ENCODE measurements at regions not wholly inside any gene's neighbourhood (a gene's known extent, or its start where the extent isn't known, plus 50 kb on each side); places are given as distances from the start of the nearest gene placed in this dataset.
A peak's percentile ranks its signal among the peaks of the same experiment; 100 is the strongest.

DNA sequence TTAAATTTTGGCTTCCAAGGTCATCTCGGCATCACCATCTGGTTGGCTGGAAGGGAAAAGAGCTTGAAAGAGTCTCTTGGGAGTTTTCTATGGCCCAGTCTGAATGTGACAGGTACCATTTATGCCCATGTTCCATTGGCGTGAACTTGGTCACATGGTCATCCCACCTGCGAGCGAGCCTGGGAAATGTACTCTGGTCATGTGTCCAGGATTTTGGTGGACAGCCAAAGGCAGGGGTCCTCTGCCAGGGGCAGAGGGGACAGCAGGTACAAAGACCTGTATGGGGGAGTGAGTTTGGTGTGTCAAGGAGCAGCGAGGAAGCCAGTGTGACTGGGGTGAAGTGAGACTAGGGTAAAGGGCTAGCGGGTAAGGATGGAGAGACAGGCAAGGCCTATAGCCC lies 112.6 kb downstream of the CDC5L start:
- no peak for DNase-seq (ENCODE audit: low spot score)

DNA sequence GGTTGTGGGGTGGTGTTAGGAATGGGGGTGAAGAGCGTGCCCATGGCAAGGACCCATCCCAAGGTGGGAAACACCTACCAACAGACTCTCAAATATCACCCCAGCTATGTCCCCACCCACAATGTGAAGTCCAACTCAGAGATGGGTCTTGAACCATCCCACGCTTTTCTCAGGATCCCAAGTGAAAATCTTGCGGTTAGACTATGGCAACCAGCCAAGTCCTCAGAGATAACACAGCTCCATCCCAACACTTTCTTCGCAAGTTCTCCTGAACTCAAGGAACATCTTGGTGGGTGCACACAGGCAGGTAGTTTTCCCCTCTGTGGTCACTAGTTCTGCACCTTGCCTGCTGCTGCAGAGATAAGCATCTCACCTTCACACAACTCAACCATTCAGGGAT lies 116.0 kb downstream of the CDC5L start:
- no peak for DNase-seq (ENCODE audit: low spot score)

DNA sequence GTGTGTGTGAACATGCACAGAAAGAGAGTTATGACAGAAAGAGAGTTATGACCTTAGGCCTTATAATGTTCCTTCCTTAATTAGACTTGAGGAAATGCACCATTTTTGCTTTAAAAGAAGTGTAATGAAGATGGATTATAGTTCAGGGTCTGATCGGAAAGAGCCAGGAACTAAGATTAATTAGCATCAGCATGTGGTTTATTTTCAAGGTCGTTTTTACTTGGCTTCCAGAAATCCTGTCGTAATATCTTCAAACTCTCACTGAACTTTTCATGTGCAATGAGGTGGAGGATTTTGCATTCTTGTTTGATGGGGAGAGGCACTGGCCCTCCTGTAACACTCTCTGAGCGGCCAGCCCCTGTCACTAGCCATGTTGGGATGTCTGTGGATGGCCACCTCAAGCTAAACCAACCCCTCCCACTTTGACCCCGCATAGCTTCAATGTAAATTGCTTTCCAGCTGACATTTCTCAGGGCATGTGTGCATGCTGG lies 116.8 kb downstream of the CDC5L start:
- DNase-seq (ENCODE audit: low spot score): no peak

DNA sequence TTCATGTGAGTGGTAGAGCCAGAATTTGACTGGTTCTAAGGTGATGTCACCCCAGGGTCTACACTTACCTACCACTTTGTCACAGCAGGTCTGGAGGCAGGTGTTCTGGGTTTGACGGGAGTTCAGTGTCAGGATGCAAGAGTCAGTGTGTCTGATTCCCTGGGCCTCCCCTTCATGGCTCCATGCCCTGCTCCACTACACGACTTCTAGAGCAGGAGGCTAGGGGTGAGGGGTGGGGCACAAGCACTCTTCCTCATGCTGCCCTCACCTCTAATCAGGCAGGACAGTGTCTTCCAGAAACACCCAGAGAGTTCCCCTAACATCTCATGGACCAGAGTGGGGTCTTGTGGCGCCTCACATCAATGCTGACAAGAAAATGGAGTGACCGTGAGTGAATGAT lies 118.2 kb downstream of the CDC5L start:
- DNase-seq (ENCODE audit: low spot score): no peak

DNA sequence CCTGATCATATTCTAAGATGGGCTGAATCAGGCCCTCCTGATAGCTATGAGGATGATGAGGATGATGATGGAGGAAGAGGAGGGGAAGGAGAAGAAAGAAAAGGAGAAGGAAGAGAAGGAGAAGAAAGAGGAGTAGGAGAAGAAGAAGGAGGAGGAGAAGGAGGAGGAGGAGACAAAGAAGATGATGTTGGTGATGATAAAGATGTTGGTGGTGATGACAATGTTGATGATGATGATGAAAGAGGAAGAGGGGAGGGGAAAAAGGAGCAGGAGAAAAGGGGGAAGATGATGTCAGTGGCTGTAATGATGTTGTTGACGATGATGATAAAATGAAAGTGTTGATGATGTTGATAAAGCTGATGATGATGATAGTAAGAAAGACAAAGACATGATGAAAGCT lies 119.5 kb downstream of the CDC5L start:
- no peak for DNase-seq (ENCODE audit: low spot score)

DNA sequence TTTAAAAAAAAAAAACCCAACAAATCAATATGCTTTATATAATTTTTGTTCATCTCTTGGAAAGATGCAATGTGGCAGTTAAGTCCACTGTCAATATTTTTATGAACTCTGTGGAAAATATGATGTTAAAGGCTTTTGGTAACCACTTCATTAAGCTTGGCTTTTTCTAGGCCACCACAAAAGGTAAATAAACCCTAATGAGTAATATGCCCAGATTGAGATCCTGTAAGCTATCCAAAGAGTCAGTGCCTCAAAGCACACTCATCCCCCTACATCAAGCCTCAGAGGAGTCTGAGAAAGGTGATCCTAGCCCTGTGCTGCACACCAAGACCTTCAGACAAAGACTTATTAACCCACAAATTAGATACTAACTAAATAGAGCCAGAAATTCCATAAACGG lies 121.1 kb downstream of the CDC5L start:
- DNase-seq (ENCODE audit: low spot score): peak; percentile 46

DNA sequence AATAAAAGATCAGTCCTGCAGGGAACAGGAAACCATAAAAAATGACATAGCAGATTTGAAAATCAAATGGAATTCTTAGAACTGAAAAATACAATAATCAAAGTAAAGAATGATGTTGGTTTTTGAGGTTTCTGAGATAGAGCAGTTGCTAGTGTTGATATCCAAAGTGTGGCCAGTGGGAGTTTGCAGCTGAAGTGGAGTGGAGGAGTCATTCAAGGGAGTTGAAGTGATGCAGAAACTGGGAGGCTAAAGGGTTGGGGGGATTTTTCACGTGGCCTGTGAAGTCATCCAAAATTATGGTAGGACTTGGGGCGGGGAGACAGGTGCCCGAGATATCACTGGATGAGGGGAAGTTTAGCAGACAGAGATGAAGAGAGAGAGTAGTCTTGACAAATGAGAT lies 123.6 kb downstream of the CDC5L start:
- DNase-seq (ENCODE audit: low spot score): no peak

DNA sequence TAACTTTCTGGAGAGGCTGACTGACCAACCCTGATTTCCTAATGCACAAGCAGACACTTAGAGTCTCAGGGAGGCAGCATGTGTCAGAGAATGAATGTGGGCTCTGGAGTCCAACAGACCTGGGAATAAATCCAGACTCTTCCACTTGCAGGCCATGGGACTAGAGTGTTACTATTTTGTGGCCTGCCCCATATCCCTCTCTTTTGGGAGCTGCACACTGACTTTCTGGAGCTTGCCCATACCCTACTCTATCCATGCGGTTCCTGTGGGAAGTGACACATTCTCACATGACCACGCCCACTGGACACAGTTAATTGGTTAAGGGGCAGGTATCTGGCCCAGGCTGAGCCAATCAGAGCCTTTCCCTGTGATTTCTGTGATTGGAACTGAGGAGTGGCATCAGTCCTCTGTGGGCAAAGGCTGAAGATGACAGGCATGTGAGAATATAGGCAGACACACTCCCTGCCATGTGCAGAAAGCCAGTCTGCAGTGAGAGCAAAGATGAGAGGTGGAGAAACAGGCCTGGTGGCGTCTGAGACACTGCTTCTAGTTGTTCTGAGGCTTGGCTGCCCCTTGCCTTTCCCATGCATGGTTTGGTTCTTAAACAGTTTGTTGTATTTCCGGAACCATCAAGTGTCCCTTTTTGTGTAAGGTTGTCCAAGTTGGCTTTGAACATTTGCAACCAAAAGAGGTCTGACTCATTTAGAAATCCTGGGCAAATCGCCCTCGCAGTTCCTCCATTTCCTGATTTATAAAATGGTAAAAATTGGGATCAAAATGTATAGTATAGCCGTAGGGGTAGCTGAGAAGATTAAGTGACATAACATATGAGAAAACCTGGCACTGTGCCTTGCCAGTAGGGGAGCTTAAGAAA lies 125.6 kb downstream of the CDC5L start:
- no peak for DNase-seq (ENCODE audit: low spot score)

DNA sequence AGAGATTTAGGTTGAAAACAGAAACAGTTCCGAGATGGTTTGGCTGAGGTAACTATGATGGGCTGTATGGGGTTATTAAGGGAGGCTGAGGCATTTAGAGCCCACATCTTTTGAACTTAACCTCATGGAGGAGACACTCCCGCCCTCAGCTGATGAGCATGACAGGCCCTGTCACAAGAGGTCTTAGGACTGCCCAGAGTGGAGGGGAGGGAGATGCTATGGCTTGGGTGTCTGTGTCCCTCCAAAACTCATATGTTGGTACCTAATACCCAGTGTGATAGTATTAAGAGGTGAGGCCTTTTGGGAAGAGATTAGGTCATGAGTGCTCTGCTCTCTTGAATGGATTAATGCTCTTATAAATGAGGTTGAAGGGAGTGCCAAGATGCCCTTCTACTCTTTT lies 126.6 kb downstream of the CDC5L start:
- DNase-seq (ENCODE audit: low spot score): no peak

DNA sequence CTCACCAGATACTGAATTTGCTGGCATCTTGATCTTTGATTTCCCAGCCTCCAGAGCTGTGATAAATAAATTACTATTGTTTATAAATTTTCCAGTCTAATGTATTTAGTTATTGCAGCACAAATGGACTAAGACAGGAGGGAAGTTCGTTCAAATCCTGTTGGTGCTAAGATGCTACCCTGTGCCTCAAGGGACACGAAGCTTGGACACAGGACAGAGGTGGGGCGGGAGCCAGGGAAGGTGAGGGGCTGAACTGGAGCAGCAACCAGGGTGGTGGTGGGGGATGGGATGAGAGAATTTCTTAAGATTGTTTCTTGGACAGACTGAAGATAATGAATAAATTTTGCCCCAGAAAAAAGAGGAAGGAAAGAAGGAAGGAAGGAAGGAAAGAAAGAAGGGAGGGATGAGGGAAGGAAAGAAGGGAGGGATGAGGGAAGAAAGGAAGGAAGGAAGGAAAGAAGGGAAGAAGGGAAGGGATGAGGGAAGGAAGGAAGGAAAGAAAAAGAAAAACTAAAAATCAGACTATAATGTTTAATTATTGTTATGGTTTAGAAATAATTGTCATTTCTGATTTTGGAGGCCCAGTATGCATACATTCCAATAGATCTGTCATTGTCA lies 127.2 kb downstream of the CDC5L start:
- no peak for DNase-seq (ENCODE audit: low spot score)

DNA sequence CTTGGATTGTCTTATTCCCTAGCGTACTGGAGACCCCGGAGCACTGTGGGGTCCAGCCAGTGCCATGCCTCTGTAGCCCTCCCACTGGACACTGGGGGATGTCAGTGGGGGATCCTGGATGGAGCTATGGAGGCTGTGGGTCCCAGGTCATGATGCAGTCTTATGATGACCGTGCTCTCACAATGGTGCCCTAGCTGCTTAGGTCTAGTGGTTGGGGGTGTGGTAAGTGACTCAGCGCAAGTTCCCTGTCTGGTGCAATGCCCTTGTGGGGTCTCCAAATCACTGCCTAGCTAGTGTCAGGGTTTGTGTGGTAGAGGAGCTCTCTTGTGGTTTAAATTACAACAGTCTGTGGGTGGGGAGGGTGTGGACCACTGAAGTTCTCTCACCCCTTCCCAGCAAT lies 135.4 kb downstream of the CDC5L start:
- no peak for DNase-seq (ENCODE audit: low spot score)

DNA sequence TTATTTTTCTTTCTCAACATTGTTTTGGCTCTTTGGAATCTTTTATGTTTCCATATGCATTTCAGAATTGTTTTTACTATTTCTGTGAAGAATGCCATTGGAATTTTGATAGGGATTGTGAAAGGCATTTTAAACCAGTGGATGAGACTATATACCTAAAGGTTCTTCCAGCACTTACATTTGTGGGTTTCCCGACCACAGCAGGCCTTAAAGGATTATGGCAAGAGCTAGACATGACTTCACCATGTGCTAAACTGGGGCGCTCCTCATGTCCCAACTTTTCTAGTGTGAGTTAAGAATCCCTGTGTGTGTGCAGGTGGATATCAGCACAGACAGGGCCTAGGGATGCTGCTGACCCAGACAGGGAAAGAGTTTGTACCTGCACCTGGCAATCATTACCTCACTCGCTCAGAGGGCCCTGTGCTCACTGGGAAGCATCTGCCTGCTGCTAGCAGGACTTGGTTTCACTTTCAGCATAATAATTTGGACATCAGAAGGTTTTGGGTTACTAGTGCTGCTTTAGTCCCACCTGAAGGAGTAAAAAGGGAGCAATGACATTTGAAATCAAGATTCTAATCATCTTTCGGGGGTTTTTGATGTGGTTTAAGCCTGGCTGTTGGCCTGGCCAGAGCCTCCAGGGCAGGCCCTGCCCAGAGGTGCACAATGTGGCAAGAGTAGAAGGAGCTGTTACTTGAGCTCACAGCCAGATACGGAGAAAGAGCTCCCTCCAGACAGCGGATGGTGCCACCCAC lies 137.1 kb downstream of the CDC5L start:
- DNase-seq (ENCODE audit: low spot score): no peak

DNA sequence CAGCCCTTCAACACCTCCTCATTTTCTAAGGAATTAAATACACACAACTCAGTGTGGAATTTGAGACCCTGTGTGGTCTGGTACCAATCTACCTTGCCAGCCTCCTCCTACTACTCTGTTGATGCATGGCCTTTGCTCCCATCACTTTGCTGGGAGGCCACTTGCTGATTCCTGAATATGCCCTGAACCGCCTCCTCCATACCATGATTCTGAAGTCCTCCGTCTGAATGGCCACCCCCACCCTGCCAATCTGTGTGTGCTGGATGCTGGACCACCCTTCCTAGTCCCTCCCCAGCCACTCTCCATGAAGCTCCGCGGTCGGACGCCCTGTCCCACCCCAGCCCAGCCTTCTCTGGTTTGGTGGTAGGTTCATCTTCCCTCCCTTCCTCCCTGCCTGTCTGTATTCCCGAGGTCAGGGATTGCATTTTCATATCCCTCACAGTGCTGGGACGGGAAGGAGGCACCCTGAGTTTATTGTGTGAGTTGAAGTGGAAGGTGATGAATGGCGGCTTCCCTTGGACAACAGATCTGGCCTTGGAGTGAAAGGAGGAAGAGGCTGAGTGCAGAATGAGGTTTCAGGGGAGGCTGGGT lies 138.3 kb downstream of the CDC5L start:
- DNase-seq (ENCODE audit: low spot score): no peak

DNA sequence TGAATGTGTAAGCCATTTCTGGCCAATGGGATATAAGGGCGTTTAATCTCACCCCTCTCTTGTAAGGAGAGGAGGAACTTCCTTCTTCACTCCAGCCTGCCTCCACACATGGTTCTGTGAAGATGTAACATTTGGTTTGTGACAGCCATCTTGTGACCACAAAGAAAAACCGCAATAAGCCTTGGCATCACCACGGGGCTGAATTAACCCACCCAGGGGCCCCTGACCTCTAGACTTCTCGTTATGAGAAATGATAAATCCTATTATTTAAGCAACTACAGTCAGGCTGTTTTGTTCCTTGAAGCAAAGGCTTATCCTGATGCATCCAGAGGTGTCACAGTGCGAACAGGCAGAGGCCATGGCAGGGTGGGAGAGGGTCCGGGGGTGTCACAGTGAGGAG lies 139.7 kb downstream of the CDC5L start:
- no peak for DNase-seq (ENCODE audit: low spot score)

DNA sequence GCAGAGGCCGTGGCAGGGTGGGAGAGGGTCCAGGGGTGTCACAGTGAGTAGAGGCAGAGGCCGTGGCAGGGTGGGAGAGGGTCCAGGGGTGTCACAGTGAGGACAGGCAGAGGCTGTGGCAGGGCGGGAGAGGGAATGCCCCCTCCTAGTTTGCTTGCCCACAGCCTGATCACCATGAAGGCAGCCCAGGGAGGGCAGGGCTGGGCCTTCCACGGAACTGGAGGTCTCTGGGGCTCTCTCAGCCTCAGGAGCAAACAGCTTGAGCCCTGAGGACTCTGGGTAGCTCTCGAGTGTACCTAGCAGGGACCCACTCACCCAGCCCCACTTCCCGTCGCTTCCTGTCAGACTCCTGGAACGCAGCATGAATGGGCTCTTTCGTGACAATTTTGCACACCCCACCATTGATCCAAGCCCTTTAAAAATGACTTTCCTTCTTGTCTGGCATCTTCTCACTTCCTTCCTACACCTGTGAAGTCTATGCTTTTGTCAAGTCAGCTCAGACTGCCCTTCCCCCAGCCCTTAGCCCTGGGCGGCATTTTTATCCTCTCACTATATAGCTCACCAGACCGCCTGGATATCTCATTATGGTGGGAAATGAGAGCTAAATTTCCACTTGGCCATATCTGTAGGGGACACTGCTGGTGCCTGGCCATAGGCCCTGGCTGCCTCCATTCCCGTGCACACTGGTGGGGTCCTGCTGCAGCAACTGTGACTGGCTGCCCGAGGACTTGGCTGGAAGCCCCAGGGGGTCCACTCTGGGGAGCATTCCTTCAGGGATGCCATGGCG lies 140.3 kb downstream of the CDC5L start:
- no peak for DNase-seq (ENCODE audit: low spot score)

DNA sequence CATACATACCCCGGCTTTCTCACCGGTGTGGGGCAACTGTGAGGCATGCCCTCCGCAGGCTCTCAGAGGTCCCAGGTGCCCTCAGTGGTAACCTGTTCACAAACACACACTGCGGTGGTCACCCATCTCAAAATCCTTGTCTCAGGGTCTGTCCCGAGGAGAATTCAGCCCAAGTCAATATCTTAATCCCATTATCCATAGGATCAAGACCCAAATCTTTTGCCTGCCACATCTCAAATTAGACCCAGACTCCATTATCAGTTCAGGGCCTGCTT lies 140.8 kb downstream of the CDC5L start:
- no peak for DNase-seq (ENCODE audit: low spot score)

DNA sequence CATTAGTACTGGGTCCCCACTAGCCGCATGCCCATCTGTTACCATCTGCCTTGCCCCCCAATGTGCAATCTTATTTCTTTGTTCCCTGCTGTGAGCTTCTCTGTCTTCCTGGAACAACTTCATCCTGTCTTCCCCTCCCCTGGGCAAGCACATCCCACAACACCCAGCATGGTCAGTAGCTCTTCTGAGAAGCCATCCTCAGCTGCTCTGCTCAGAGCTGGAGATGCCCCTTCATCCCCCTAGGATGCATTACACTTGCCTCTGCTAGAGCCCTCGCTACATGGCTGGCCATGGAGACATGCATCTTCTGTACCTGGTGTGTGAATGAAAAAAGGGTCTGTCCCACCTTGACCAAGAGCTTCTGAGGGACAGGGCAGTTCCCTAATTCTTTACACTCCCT lies 141.2 kb downstream of the CDC5L start:
- DNase-seq (ENCODE audit: low spot score): no peak

DNA sequence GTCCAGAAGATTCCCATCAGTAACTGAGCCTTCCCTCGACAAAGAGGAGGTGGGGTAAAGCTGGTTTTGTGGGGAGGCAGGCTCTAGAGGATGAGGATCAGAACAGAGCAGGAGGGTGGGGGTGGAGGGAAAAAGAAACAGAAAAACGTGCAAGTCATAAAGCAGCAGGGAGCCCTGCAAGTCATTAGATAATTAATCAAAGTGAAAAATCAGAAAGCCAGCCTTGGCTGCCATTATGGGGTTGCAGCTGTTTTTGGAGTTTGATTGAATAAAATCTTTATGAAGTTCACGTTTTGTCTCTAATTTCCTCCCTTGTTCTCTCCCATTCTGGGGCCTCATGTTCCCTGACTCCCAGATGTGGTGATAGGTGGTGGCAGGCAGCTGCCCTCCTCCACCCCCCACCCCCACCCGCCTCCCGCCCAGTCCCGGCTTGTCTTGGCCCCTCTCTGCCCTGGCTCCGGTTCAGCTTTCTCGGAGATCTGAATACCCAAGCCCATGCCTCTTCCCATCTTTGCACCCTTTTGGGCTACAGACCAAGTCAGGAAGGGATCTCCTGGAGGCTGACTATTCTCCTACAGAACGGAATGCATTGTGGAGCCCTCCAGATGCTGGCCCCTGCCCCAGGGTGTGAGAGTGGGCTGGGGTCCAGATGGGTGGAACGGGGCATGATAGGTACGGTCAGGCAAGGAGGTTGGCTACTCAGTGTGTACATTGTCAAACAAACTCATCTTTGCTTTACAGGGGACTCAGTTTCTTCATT lies 141.8 kb downstream of the CDC5L start:
- no peak for DNase-seq (ENCODE audit: low spot score)

DNA sequence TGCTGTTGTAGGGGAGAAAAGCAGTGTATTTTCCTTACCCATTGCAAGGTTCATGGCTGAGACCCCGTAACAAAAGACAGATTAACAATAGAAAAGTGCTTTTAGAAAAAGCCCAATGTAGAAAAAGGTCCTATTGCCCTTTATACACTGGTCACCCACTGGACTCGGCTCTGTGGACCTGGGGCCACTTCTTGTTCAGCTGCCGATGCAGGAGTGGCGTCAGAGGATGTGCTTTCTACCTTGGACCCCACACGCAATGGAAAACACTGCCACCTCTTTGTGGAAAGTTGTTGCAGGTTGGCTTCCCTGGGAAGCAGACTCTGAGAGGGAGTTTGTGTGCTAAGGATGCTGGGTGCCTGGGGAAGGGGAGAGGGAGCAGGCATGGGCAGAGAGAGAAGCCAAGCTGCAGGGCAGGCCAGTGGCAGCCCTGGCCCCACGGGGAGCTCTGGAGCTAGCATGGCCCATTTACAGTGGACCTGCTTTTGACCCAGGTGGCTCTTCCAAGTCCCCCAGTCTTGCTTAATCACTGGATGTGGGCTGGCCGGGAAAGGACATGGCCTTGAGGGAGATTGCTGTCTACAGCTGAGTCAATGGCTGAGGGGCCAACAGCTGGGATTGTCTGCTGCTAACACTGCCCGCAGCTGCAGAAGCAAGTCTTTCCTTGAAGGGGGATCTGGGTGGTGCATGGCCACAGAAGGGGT lies 142.9 kb downstream of the CDC5L start:
- DNase-seq (ENCODE audit: low spot score): no peak

DNA sequence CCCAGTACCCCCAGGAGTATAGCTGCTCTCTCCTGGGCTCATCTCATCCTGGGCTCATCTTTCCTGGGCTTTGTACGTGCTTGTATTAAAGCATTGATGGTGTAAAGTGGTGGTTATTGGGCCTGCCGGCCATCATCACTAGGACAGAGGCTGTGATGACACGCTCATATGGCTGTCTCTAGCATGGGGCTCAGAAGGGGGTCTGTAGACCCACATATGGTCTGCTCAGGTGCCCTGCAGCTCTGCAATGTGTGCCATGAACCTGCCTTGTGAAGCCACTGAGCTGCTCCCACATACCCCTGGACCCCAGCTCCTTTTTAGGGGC lies 143.4 kb downstream of the CDC5L start:
- no peak for DNase-seq (ENCODE audit: low spot score)

Measured in AG08395 (cell line).